HG03521 (cell line): ENCODE measurements at regions not wholly inside any gene's neighbourhood (a gene's known extent, or its start where the extent isn't known, plus 50 kb on each side); places are given as distances from the start of the nearest gene placed in this dataset.

Experiments used
- ATAC-seq: cut with Tn5 transposase; IDR thresholded peaks from one replicate; pipeline ENCODE4 v1.9.1; 2021; ENCODE audit warnings: mild to moderate bottlenecking, moderate library complexity; ENCODE audit not compliant: unreplicated experiment

GRCh38 chr18:26618135-26618534 is 69.8 kb upstream of the KCTD1 start:
- ATAC-seq, result no peak

- no peak for ATAC-seq
These were observed 68.8 kb upstream of the KCTD1 start for GRCh38 chr18:26617151-26617554.

DNA sequence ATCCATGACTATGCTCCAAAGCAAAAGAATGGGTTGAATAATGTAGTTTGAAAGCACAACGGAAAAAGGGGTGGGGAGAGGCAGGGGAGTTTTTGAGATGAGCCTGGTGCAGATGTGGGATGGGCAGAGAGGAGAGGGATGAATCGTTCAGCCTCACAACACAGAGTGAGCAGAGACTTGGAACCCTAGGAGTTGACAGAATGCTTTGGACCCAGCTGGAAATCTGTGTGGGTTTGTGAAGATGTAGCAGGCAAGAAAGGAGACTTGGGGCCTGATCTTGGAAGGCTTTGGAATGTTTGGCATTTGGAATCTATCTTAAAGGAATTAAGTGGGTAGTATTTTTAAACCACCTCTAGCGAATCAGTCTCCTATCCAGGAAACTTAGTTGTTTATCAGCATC is 66.0 kb upstream of the KCTD1 start:
- no peak for ATAC-seq
